NAMALWA (cell line): ENCODE measurements at regions not wholly inside any gene's neighbourhood (a gene's known extent, or its start where the extent isn't known, plus 50 kb on each side); places are given as distances from the start of the nearest gene placed in this dataset.

Source experiments
- DNase-seq: peaks from one replicate; pipeline ENCODE4 v3.0.0-alpha.2; 2015; ENCODE audit warnings: low spot score

DNA sequence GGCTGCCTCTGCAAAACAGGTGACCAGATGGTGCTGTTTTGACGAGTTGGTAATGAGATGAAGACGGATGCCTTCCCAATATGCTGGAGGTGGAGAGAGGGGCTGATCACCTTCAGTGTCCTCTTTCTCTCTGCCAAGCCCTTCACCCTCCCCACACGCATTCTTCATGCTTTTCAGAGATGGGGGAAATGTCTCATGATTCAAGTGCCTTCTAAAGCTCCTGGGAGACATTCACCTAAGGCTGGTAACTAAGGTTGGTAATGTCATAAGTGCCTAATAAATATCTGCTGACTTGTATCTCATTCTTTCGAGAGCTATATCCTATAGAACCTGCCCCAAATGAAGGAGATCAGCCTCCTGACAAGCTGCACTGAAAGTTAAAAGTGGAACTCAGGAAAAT is 86.2 kb upstream of the MBNL2 start:
- no peak for DNase-seq

DNA sequence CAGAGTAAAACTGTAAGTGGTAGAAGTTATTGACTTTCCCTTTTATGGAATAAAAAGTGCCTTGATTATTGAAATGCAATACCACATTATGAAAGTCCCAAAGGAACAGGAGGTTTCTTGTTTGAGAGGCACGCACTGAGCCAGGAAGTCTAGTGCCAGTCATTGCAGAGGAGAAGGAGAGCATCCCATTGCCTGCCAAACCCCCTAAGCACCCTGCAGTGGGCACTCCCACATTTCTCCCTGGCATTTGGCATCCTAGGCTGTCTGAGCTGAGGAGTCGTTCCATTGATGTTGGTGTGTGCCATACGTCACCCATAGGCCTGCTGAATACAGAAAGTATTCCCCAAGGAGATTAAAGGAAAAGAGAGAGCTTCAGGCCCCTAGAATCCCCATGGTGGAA is 85.7 kb upstream of the MBNL2 start:
- no peak for DNase-seq

DNA sequence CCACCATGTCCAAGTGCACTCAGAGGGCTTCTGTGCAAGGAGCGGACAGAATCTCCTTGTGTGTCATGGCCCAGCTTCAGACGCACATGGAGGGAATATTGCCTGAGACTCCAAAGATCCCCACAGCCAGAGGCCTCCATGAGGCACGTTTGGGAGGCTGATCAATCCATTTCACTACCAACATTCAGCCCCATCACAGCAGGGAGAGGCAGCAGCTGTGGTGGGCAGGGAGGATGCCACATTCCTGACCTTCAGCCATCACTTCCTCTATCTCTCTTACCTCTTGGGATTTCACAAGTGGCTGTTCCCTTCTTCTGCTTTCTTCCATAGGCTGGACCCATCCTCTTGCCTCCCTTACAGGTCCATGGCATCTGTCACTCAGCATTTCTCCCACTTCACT is 82.4 kb upstream of the MBNL2 start:
- DNase-seq = no peak

DNA sequence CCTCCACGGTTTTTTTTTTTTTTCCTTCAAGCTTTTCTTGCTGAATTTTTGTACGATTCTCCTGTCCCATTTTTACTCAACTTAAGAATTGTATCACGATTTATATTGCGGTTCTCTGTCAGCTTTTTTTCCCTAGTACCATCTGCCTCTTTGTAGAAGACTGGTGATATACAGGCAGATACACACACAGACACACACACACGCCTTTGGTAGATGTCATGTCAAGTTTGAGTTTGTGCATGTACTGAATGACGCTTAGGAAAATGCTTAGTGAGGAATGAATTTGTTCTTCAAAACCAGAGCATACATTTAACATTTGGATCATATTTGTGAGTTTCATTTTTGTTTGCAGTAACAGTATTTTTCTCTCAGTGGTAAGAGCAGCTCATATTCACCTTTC is 82.0 kb upstream of the MBNL2 start:
- DNase-seq = no peak

DNA sequence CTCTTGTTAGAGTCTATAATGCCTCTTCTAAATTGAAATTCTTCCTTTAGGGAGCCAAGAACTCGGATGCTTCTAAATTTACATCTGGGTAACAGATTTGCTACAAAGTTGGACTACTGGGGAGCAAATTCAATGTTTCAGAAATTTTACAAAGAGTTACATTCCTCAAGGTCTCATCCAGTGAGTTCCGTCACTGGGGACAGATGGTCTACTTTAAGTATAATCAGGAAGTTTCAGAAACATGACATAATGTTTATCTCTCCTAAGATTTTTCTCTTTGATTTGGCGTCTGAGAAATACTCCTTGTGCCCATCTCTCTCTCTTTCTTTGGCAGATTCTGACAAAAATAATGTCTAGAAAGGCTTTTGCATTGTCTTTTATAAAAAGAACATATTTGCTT is 81.5 kb upstream of the MBNL2 start:
- DNase-seq = no peak

DNA sequence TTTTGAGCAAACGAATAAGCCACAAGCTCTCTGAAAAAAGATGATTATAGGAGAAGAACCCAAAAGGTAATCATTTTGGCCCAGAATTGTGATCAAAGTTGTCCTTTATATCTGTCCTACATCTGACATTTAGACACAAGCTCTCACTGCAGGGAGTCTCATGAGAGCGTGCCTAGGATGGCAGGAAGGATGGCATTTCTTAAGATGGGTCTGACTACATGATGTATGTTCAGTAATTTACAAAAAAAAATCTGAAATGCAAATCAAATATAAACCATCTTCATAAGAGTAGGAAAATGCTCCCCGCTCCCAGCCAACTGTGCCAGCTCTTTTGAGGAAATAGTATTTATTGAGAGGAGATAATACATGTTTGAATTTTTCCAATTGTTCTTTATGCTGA is 81.0 kb upstream of the MBNL2 start:
- DNase-seq = no peak

DNA sequence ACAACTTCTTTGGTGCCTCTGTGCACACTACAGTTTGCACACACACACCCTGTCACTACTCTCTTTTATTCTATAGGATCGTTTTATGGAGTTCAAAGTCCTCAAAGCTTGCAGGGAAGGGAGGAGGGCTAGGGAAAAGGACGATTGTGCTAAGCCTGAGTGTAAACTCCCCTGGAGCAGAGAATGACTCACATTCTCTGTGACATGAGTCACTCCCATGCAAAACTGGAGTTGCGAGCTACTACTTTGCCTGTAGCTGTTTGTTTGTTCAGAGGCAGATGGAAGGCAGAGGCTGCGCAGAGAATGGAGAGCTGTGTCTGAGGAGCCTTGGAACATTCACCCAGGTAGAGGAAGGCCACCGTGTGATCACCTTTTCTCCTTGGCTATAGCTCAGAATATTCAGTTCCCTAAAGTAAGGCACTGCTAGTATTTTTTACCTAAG is 80.5 kb upstream of the MBNL2 start:
- peak; percentile 10 for DNase-seq

DNA sequence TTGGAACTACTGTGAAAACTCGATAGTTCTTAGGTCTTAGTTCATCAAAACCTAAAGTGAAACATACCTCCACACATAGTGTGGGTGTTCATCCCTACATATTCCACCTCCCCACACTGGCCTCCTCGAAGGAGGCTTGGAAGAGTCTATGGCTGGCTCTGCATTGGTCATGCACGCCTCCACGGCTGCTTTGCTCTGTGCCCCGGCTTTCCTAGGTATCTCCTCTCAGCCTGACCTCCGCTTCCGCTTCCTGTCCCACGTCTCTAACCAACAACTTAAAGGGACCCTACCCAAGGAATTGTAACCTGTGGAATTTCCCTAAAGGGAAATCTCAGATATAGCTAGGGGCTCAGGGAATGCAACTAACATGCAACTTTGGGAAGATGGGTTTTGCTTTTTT is 79.7 kb upstream of the MBNL2 start:
- no peak for DNase-seq

DNA sequence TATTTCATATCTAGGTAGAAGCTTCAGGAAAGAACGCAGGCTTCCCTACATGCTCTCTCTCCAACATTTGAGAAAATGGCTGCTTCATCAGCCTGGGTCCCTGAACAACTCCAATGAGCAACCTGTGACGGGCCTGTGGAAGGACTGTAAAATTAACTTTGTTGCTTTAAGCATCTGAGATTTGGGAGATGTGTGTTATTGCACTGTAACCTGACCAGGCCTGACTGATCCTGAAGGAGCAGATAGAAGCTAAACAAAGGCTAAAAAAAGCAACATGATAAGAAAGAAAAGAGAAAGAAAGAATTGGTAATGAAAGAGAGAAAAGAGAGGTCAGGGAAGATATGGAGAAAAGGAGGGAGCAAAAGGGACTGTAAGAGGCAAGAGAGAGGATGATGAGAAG is 77.1 kb upstream of the MBNL2 start:
- no peak for DNase-seq

DNA sequence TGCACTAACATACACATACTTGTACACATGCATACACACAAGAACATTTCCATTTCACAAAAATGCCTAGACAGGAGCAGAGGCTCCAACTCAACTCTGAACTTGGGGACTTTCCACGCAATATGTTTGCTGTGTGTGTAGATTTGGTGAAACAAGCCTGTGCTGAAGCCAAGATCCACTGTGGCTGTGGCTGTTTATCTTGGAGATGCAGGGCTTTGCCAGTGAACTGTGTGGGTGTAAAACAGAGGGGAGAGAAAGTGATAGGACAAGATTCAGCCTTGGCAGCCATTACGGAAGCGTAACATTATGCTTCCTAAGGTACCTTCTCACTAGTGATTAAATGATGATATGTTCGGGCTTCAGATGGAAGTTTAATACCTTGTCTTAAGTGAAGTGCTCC is 73.2 kb upstream of the MBNL2 start:
- no peak for DNase-seq

DNA sequence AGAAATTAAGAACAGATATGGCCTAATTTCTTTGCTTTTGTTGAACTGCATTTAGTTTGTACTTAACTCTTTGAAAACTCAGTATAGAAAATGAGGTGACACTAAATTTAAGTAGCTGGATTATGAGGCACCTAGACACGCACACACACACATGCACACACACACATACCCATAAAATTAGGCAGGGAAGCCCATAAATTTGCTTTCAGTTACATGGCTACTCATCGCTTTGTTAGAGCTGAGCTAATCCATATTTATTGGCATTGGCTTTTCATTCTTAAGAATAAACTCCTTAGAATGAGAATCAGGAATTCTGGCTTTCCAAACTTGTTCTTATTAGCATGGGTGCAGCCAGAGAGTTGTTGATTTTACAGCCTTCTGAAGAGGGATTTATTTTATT is 61.7 kb upstream of the MBNL2 start:
- no peak for DNase-seq

DNA sequence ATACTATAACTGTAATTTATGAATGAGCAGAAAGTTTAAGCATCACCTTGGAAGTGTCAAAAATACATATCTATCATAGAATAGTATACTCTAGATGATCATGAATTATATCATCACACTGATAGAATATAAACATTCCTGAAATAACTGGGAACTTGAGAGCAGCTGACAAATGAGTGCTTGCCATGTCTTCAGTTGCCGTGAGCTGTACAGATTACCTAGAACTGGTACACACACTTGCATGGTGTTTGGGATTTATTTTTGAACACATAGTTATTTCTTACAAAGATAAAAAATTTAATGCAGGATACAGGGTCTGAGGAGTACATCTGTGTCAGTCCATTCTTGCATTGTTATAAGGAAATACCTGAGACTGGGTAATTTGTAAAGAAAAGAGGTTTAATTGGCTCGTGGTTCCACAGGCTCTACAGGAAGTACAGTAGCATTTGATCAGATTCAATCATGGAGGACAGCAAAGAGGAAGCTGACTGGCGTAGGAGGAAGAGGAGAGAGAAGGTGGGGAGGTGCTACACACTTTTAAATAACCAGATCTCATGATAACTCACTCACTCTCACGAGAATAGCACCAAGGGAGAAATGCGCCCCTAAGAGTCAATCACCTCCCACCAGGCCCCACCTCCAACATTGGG is 60.4 kb upstream of the MBNL2 start:
- no peak for DNase-seq

DNA sequence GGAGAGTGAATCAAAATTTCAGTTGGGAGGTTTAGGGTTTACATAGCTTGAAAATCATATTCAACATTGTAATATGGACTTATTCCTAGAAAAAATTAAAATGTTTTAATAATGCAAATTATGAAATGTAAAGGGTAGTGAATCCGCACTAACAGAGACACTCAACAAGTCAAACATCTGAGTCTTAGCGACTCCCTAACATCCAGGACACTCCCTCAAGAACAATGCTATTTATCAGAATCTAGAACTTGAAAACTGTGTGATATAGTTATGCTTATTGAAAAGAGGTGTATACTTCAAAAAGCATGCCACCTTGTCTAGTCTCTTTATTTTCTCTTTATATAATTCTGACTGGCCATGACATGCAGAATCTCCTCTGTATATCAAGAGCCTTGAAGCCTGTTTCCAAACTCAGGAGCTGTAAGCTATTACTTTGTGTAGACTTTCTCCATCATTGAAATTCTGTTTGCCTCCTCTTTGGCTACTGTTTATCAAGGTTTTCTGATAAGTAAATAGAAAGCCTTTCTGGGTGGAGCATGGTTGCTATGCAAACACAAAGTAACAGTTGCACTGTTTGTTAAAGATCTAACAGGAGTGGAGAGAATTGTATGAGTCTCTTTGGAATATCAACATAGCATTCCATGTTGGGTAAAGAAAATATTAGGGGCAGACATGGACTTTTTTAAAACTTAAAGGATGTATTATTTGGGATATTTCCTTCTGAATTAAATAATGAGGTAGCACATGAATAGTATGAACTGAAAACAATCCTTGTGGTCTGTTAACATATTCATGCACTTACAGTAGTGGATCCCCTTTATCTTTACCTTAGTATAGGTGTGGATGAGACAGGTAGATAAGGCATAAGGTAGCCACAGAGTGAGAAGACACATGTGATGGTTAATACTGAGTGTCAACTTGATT is 56.4 kb upstream of the MBNL2 start:
- DNase-seq = no peak

DNA sequence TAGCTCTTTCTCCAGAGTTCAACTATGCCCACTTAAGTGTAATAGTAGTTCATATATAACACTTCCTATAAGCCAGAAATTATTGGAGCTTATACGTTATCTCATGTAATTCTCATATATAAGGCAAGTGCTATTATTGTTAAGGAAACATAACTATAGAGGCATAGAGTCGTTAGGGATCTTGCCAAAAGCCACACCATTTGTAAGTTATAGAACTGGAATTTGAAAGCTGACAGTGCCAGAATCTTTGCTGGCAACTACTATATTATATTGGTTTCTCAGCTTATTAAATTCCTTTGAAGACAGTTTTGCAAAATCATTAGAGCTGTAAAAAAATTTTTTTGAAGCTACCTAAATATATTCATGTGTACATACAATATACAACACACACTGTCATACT is 51.0 kb upstream of the MBNL2 start:
- no peak for DNase-seq
